Liver (tissue), 8 donors: ENCODE measurements at regions not wholly inside any gene's neighbourhood (a gene's known extent, or its start where the extent isn't known, plus 50 kb on each side); places are given as distances from the start of the nearest gene placed in this dataset.

Source experiments
- DNase-seq: peaks from one replicate; pipeline ENCODE4 v3.0.0-alpha.2; 2017; ENCODE audit warnings: low spot score
- H3K27ac ChIP-seq, 2 donors: one replicate each; pipeline ENCODE4 v1.7.0; 2013; ENCODE audit warnings: inconsistent platforms in 2 of 2, low read length in 2 of 2, control low read depth in 1 of 2, low read depth in 1 of 2, mild to moderate bottlenecking in 1 of 2
- H3K27me3 ChIP-seq, 4 donors: one replicate each; pipeline versions ENCODE4 v1.6.1 to v1.7.0; 2013; ENCODE audit warnings: low read length in 3 of 4, inconsistent platforms in 1 of 4, mild to moderate bottlenecking in 1 of 4, moderate library complexity in 1 of 4; ENCODE audit not compliant: control insufficient read depth in 4 of 4, insufficient read depth in 4 of 4
- H3K36me3 ChIP-seq, 4 donors: one replicate each; pipeline versions ENCODE4 v1.6.1 to v1.7.0; 2013; ENCODE audit warnings: low read length in 3 of 4, mild to moderate bottlenecking in 3 of 4, low read depth in 1 of 4, moderate library complexity in 1 of 4; ENCODE audit not compliant: control insufficient read depth in 4 of 4, insufficient read depth in 3 of 4
- H3K4me1 ChIP-seq, 4 donors: one replicate each; pipeline versions ENCODE4 v1.6.1 to v1.7.0; 2013; ENCODE audit warnings: low read length in 3 of 4, mild to moderate bottlenecking in 3 of 4, moderate library complexity in 1 of 4; ENCODE audit not compliant: control insufficient read depth in 4 of 4, insufficient read depth in 4 of 4
- H3K4me3 ChIP-seq, 3 donors: one replicate each; pipeline versions ENCODE4 v1.6.1 to v1.7.0; 2013; ENCODE audit warnings: low read length in 3 of 3, control low read depth in 1 of 3, low read depth in 1 of 3, mild to moderate bottlenecking in 1 of 3
- H3K9ac ChIP-seq, 2 donors: one replicate each; pipeline ENCODE4 v1.7.0; 2013; ENCODE audit warnings: low read length in 2 of 2, mild to moderate bottlenecking in 2 of 2, moderate library complexity in 2 of 2, control low read depth in 1 of 2, low read depth in 1 of 2
- H3K9me3 ChIP-seq, 4 donors: one replicate each; pipeline versions ENCODE4 v1.6.1 to v1.7.0; 2013; ENCODE audit warnings: low read length in 3 of 4; ENCODE audit not compliant: control insufficient read depth in 4 of 4
- EGR1 ChIP-seq, 2 donors: IDR thresholded peaks; 2 replicates each; pipeline ENCODE4 v1.6.1; 2016 to 2018; ENCODE audit warnings: antibody characterized with exemption in 2 of 2, low read depth in 2 of 2
- FOXA1 ChIP-seq: IDR thresholded peaks from 2 replicates; pipeline ENCODE4 v1.6.1; 2016; ENCODE audit warnings: antibody characterized with exemption
- FOXA2 ChIP-seq: IDR thresholded peaks from 2 replicates; pipeline ENCODE4 v1.6.1; 2016; ENCODE audit warnings: antibody characterized with exemption
- GABPA ChIP-seq, 2 donors: IDR thresholded peaks in 1 of 2; conservative IDR thresholded peaks in 1 of 2; 2 replicates each; pipeline ENCODE4 v1.6.1; 2016; ENCODE audit warnings: antibody characterized with exemption in 2 of 2, mild to moderate bottlenecking in 1 of 2, moderate library complexity in 1 of 2
- HNF4A ChIP-seq, 2 donors: conservative IDR thresholded peaks; 2 replicates each; pipeline ENCODE4 v1.6.1; 2016; ENCODE audit warnings: antibody characterized with exemption in 2 of 2, mild to moderate bottlenecking in 2 of 2
- HNF4G ChIP-seq: IDR thresholded peaks from 2 replicates; pipeline ENCODE4 v1.6.1; 2016; ENCODE audit warnings: antibody characterized with exemption
- JUND ChIP-seq, 2 donors: IDR thresholded peaks; 2 replicates each; pipeline ENCODE4 v1.6.1; 2016; ENCODE audit warnings: antibody characterized with exemption in 2 of 2
- NR2F2 ChIP-seq: IDR thresholded peaks from 2 replicates; pipeline ENCODE4 v1.6.1; 2016; ENCODE audit warnings: antibody characterized with exemption
- RAD21 ChIP-seq, 2 donors: IDR thresholded peaks; 2 replicates each; pipeline ENCODE4 v1.6.1; 2016; ENCODE audit warnings: antibody characterized with exemption in 2 of 2, mild to moderate bottlenecking in 2 of 2
- RXRA ChIP-seq, 2 donors: IDR thresholded peaks; 2 replicates each; pipeline ENCODE4 v1.6.1; 2017 to 2018; ENCODE audit warnings: antibody characterized with exemption in 2 of 2, mild to moderate bottlenecking in 1 of 2
- SP1 ChIP-seq: IDR thresholded peaks from 2 replicates; pipeline ENCODE4 v1.6.1; 2018; ENCODE audit warnings: antibody characterized with exemption, mild to moderate bottlenecking
- TAF1 ChIP-seq: conservative IDR thresholded peaks from 2 replicates; pipeline ENCODE4 v1.6.1; 2016; ENCODE audit warnings: antibody characterized with exemption, mild to moderate bottlenecking
- YY1 ChIP-seq: IDR thresholded peaks from 2 replicates; pipeline ENCODE4 v1.6.1; 2016; ENCODE audit warnings: antibody characterized with exemption, mild to moderate bottlenecking
- WGBS: extraction: QIAGEN DNeasy Blood & Tissue Kit; methylation state at CpG from one replicate; pipeline ENCODE4 v1.1.7; 2013; 5-methylcytosine and 5-hydroxymethylcytosine counted together
- TF ChIP-seq, protein P1 (sequence below): IDR thresholded peaks from 2 replicates; pipeline ENCODE4 v1.6.1; 2016; ENCODE audit warnings: antibody characterized with exemption
- TF ChIP-seq, protein P2 (sequence below): fragments of 150-350 bp; IDR thresholded peaks from 2 replicates; pipeline ENCODE4 v1.5.1; 2017; ENCODE audit warnings: improper control_type of control experiment, low read depth, low read length; ENCODE audit not compliant: missing input control
- TF ChIP-seq, protein P3 (sequence below): IDR thresholded peaks from 2 replicates; pipeline ENCODE4 v1.6.1; 2016; ENCODE audit warnings: antibody characterized with exemption, mild to moderate bottlenecking
- TF ChIP-seq, protein P4 (sequence below): IDR thresholded peaks from 2 replicates; pipeline ENCODE4 v1.6.1; 2016; ENCODE audit warnings: antibody characterized with exemption
- TF ChIP-seq, protein P5 (sequence below): IDR thresholded peaks from 2 replicates; pipeline ENCODE4 v1.6.1; 2016; ENCODE audit warnings: antibody characterized with exemption
- donor health status: healthy.
- donor health status: healthy.
- donor health status: healthy.
- donor health status: healthy.
- donor health status: healthy.

DNA sequence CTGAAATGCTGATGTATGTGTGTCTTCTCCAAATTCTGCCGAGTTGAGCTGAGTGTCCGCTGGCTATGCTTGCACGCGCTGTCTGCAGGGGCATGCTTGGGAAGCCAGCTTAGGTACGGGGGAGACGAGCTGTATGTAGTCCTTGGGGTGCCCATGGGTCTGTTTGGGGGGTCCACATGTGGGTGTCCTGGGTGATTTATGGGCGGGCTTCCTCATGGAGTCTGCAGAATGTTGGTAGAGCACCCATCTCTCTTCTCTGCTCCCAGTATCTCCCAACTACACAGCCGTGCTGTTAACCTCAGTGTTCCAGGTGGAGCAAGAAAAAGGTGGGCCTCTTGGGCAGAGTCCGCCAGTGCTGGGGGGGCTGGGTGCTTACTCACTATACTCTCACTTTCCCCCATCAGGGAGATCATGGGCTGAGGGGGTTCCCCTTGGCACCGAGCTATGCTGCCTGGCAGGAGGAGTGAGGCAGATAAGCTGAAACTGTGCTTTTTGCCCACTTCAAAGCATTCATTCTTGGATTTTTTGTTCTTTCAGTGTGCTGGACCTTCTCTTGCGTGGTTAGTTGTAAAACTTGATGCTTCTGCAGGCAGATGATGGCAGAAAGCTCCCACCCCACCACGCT is 128.2 kb upstream of the ALKAL2 start:
- Histone ChIP-seq H3K9me3 (peaks cover 0 to 4% (median 0%) of the 10 kb centered on the region in 4 donors), H3K4me1 (no peaks in the 10 kb centered on the region), H3K27me3 (peaks cover 0 to 7% (median 2%) of the 10 kb centered on the region in 4 donors), H3K27ac (no peak overlapping the region), H3K36me3 (no peaks in the 10 kb centered on the region), H3K4me3 (no peak overlapping the region), H3K9ac (no peak overlapping the region)
- no peak for DNase-seq
- 71% methylated on average over 12 of the region's 12 CpGs for WGBS
- no peak for TF ChIP-seq EGR1 (IDR thresholded peaks at IDR 0.05; ENCODE audit: low read depth in 2 of 2)
- TF ChIP-seq JUND (IDR thresholded peaks at IDR 0.05) = no peak
- no peak for TF ChIP-seq FOXA1
- TF ChIP-seq RXRA (IDR thresholded peaks at IDR 0.05) = no peak
- TF ChIP-seq HNF4A (conservative IDR thresholded peaks at IDR 0.05) = no peak
- no peak for TF ChIP-seq GABPA (IDR thresholded peaks at IDR 0.05 in 1 of 2, conservative IDR thresholded peaks at IDR 0.05 in 1 of 2)
- TF ChIP-seq YY1 = no peak
- no peak for TF ChIP-seq FOXA2
- TF ChIP-seq, protein P1, sequence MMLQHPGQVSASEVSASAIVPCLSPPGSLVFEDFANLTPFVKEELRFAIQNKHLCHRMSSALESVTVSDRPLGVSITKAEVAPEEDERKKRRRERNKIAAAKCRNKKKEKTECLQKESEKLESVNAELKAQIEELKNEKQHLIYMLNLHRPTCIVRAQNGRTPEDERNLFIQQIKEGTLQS = no peak
- TF ChIP-seq, protein P2, sequence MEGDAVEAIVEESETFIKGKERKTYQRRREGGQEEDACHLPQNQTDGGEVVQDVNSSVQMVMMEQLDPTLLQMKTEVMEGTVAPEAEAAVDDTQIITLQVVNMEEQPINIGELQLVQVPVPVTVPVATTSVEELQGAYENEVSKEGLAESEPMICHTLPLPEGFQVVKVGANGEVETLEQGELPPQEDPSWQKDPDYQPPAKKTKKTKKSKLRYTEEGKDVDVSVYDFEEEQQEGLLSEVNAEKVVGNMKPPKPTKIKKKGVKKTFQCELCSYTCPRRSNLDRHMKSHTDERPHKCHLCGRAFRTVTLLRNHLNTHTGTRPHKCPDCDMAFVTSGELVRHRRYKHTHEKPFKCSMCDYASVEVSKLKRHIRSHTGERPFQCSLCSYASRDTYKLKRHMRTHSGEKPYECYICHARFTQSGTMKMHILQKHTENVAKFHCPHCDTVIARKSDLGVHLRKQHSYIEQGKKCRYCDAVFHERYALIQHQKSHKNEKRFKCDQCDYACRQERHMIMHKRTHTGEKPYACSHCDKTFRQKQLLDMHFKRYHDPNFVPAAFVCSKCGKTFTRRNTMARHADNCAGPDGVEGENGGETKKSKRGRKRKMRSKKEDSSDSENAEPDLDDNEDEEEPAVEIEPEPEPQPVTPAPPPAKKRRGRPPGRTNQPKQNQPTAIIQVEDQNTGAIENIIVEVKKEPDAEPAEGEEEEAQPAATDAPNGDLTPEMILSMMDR = no peak
- TF ChIP-seq, protein P3, sequence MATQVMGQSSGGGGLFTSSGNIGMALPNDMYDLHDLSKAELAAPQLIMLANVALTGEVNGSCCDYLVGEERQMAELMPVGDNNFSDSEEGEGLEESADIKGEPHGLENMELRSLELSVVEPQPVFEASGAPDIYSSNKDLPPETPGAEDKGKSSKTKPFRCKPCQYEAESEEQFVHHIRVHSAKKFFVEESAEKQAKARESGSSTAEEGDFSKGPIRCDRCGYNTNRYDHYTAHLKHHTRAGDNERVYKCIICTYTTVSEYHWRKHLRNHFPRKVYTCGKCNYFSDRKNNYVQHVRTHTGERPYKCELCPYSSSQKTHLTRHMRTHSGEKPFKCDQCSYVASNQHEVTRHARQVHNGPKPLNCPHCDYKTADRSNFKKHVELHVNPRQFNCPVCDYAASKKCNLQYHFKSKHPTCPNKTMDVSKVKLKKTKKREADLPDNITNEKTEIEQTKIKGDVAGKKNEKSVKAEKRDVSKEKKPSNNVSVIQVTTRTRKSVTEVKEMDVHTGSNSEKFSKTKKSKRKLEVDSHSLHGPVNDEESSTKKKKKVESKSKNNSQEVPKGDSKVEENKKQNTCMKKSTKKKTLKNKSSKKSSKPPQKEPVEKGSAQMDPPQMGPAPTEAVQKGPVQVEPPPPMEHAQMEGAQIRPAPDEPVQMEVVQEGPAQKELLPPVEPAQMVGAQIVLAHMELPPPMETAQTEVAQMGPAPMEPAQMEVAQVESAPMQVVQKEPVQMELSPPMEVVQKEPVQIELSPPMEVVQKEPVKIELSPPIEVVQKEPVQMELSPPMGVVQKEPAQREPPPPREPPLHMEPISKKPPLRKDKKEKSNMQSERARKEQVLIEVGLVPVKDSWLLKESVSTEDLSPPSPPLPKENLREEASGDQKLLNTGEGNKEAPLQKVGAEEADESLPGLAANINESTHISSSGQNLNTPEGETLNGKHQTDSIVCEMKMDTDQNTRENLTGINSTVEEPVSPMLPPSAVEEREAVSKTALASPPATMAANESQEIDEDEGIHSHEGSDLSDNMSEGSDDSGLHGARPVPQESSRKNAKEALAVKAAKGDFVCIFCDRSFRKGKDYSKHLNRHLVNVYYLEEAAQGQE = no peak
- no peak for TF ChIP-seq SP1
- TF ChIP-seq HNF4G = no peak
- TF ChIP-seq, protein P4, sequence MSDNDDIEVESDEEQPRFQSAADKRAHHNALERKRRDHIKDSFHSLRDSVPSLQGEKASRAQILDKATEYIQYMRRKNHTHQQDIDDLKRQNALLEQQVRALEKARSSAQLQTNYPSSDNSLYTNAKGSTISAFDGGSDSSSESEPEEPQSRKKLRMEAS = no peak
- TF ChIP-seq TAF1 = no peak
- TF ChIP-seq, protein P5, sequence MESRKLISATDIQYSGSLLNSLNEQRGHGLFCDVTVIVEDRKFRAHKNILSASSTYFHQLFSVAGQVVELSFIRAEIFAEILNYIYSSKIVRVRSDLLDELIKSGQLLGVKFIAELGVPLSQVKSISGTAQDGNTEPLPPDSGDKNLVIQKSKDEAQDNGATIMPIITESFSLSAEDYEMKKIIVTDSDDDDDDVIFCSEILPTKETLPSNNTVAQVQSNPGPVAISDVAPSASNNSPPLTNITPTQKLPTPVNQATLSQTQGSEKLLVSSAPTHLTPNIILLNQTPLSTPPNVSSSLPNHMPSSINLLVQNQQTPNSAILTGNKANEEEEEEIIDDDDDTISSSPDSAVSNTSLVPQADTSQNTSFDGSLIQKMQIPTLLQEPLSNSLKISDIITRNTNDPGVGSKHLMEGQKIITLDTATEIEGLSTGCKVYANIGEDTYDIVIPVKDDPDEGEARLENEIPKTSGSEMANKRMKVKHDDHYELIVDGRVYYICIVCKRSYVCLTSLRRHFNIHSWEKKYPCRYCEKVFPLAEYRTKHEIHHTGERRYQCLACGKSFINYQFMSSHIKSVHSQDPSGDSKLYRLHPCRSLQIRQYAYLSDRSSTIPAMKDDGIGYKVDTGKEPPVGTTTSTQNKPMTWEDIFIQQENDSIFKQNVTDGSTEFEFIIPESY = no peak
- TF ChIP-seq RAD21 (IDR thresholded peaks at IDR 0.05) = no peak
- no peak for TF ChIP-seq NR2F2
